Activated CD4-positive, alpha-beta T cell treated with anti-CD3 and anti-CD28 coated beads, Interleukin-10, Interleukin-2, amounts not matched to agents 100 ng/mL and 50 ng/mL, durations not matched to agents 16 hours and 8 hours (primary cell): ENCODE measurements at regions not wholly inside any gene's neighbourhood (a gene's known extent, or its start where the extent isn't known, plus 50 kb on each side); places are given as distances from the start of the nearest gene placed in this dataset.

Experiments
- DNase-seq: peaks from one replicate; pipeline ENCODE4 v3.0.0-alpha.2; 2020

GRCh38 chr5:54601411-54602230 lies 84.1 kb downstream of the SNX18 start:
- no peak for DNase-seq
